GM19324 (cell line): ENCODE measurements at regions not wholly inside any gene's neighbourhood (a gene's known extent, or its start where the extent isn't known, plus 50 kb on each side); places are given as distances from the start of the nearest gene placed in this dataset.
A peak's percentile ranks its signal among the peaks of the same experiment; 100 is the strongest.

Source experiments
- ATAC-seq: cut with Tn5 transposase; IDR thresholded peaks from one replicate; pipeline ENCODE4 v1.9.1; 2021; ENCODE audit warnings: mild to moderate bottlenecking, moderate library complexity; ENCODE audit not compliant: unreplicated experiment, low FRiP score

- ATAC-seq, result no peak
These were observed 85.8 kb upstream of the NEUROD1 start for GRCh38 chr2:181766129-181766528.

GRCh38 chr2:181770150-181770549 is 89.8 kb upstream of the NEUROD1 start:
- ATAC-seq, result no peak

GRCh38 chr2:181771356-181771755 is 91.0 kb upstream of the NEUROD1 start:
- no peak for ATAC-seq

GRCh38 chr2:181772334-181772733 is 92.0 kb upstream of the NEUROD1 start:
- no peak for ATAC-seq

GRCh38 chr2:181772777-181773176 is 92.5 kb upstream of the NEUROD1 start:
- no peak for ATAC-seq

- ATAC-seq, result peak; percentile 65
These were observed 94.4 kb upstream of the NEUROD1 start for GRCh38 chr2:181774685-181775084.

- ATAC-seq, result no peak
These were observed 96.0 kb upstream of the NEUROD1 start for GRCh38 chr2:181776336-181776735.

- no peak for ATAC-seq
These were observed 97.4 kb upstream of the NEUROD1 start for GRCh38 chr2:181777734-181778133.

GRCh38 chr2:181778621-181779201 is 98.4 kb upstream of the NEUROD1 start:
- no peak for ATAC-seq

GRCh38 chr2:181779288-181780021 is 99.1 kb upstream of the NEUROD1 start:
- ATAC-seq, result peak; percentile 36

- ATAC-seq, result peak; percentile 72
These were observed 99.8 kb upstream of the NEUROD1 start for GRCh38 chr2:181780047-181780651.

- ATAC-seq, result peak; percentile 5
These were observed 100.3 kb upstream of the NEUROD1 start for GRCh38 chr2:181780657-181781056.

GRCh38 chr2:181781078-181781786 is 100.9 kb upstream of the NEUROD1 start:
- ATAC-seq, result no peak

- ATAC-seq, result no peak
These were observed 102.3 kb upstream of the NEUROD1 start for GRCh38 chr2:181782660-181783059.

- ATAC-seq, result no peak
These were observed 104.2 kb upstream of the NEUROD1 start for GRCh38 chr2:181784556-181784955.

GRCh38 chr2:181785691-181786344 is 105.5 kb upstream of the NEUROD1 start:
- no peak for ATAC-seq

GRCh38 chr2:181786371-181787228 is 104.9 kb upstream of the ITPRID2 start:
- no peak for ATAC-seq

GRCh38 chr2:181787310-181788048 is 104.1 kb upstream of the ITPRID2 start:
- no peak for ATAC-seq

- ATAC-seq, result no peak
These were observed 102.5 kb upstream of the ITPRID2 start for GRCh38 chr2:181788897-181789555.
